ENCODE measurements at regions not wholly inside any gene's neighbourhood (a gene's known extent, or its start where the extent isn't known, plus 50 kb on each side); places are given as distances from the start of the nearest gene placed in this dataset.
"Not testable (repeated sequence)": the region's sequence is repeated elsewhere in the genome, so short reads cannot be mapped to it uniquely, and the experiment has no call there.

GRCh38 chr16:86272744-86273143, 237.6 kb upstream of the FOXF1 start:
- DNase-seq (ENCODE audit: insufficient read length, low spot score) (no peak), FAIRE-seq (no peak)
- TF ChIP-seq TAF1 (IDR thresholded peaks at IDR 0.05; ENCODE audit: low read depth, low read length) (no peak), PAX5 (IDR thresholded peaks at IDR 0.05; ENCODE audit: insufficient read depth, low read length, severe bottlenecking) (no peak), POLR2A (IDR thresholded peaks at IDR 0.05; ENCODE audit: low read depth, low read length) (no peak), POLR2AphosphoS5 (IDR thresholded peaks at IDR 0.05; ENCODE audit: low read depth, low read length) (no peak), POU2F2 (IDR thresholded peaks at IDR 0.05; ENCODE audit: low read depth, low read length) (no peak), SPI1 (IDR thresholded peaks at IDR 0.05; ENCODE audit: low read depth, low read length) (no peak)

GRCh38 chr16:86277221-86277620, 233.1 kb upstream of the FOXF1 start:
- no peak for DNase-seq (ENCODE audit: insufficient read length, low spot score)
- no peak for FAIRE-seq
- no peak for TF ChIP-seq POLR2A (IDR thresholded peaks at IDR 0.05; ENCODE audit: low read depth, low read length)
- TF ChIP-seq POLR2AphosphoS5 (IDR thresholded peaks at IDR 0.05; ENCODE audit: low read depth, low read length): no peak
- TF ChIP-seq POU2F2 (IDR thresholded peaks at IDR 0.05; ENCODE audit: low read depth, low read length): no peak
- TF ChIP-seq SPI1 (IDR thresholded peaks at IDR 0.05; ENCODE audit: low read depth, low read length): no peak
- TF ChIP-seq PAX5 (IDR thresholded peaks at IDR 0.05; ENCODE audit: insufficient read depth, low read length, severe bottlenecking): no peak
- TF ChIP-seq TAF1 (IDR thresholded peaks at IDR 0.05; ENCODE audit: low read depth, low read length): no peak

- DNase-seq (ENCODE audit: insufficient read length, low spot score); FAIRE-seq: not testable (repeated sequence)
Observed at GRCh38 chr16:86277859-86278258, 232.5 kb upstream of the FOXF1 start.

DNA sequence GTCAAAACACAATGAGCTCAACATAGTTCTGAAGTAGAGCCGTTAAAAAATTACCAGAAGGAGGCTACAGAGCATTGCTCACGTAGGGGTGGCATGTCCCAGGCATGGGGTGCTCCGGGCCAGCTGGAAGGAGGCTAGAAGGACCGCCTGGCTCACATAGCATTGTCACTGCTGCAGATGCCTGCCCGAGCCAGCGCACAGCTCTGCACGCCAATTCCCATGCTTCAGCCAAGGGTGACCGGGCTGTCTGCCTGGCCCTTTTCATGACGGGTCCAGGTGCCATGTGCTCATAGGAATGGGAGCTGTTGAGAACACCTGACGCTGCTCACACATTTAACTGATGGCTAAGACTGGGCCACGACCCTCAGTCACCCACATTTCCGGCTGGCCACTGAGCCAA, 228.9 kb upstream of the FOXF1 start:
- FAIRE-seq (no peak), DNase-seq (ENCODE audit: insufficient read length, low spot score) (no peak)
- TF ChIP-seq POLR2A (IDR thresholded peaks at IDR 0.05; ENCODE audit: low read depth, low read length) (no peak), POU2F2 (IDR thresholded peaks at IDR 0.05; ENCODE audit: low read depth, low read length) (no peak), POLR2AphosphoS5 (IDR thresholded peaks at IDR 0.05; ENCODE audit: low read depth, low read length) (no peak), SPI1 (IDR thresholded peaks at IDR 0.05; ENCODE audit: low read depth, low read length) (no peak), TAF1 (IDR thresholded peaks at IDR 0.05; ENCODE audit: low read depth, low read length) (no peak), PAX5 (IDR thresholded peaks at IDR 0.05; ENCODE audit: insufficient read depth, low read length, severe bottlenecking) (no peak)

GRCh38 chr16:86283944-86284343, 226.4 kb upstream of the FOXF1 start:
- TF ChIP-seq PAX5 (IDR thresholded peaks at IDR 0.05; ENCODE audit: insufficient read depth, low read length, severe bottlenecking) (no peak), POLR2AphosphoS5 (IDR thresholded peaks at IDR 0.05; ENCODE audit: low read depth, low read length) (no peak), TAF1 (IDR thresholded peaks at IDR 0.05; ENCODE audit: low read depth, low read length) (no peak), POLR2A (IDR thresholded peaks at IDR 0.05; ENCODE audit: low read depth, low read length) (no peak), POU2F2 (IDR thresholded peaks at IDR 0.05; ENCODE audit: low read depth, low read length) (no peak), SPI1 (IDR thresholded peaks at IDR 0.05; ENCODE audit: low read depth, low read length) (no peak)
- DNase-seq (ENCODE audit: insufficient read length, low spot score): no peak
- FAIRE-seq: no peak

DNA sequence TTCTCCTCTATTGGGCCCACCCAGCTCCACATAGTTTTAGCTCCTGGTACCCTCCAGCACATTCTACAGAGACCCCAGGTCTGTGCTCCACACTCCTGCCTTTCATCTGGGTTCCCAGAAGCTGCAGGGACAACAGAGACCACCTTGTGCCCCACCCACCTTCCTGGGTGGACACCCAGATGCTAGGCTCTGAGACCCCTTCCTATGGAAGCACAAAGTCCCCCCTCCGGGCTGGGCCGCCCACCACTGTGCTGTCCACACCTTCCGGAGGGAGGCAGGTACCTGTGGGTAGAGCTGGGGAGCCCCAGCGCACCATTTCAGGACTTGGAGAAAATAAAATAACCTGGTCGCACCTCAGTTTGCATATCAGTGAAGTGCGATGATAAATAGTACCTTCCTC, 224.9 kb upstream of the FOXF1 start:
- FAIRE-seq (no peak), DNase-seq (ENCODE audit: insufficient read length, low spot score) (no peak)
- TF ChIP-seq POLR2AphosphoS5 (IDR thresholded peaks at IDR 0.05; ENCODE audit: low read depth, low read length): no peak
- TF ChIP-seq PAX5 (IDR thresholded peaks at IDR 0.05; ENCODE audit: insufficient read depth, low read length, severe bottlenecking): no peak
- no peak for TF ChIP-seq SPI1 (IDR thresholded peaks at IDR 0.05; ENCODE audit: low read depth, low read length)
- TF ChIP-seq TAF1 (IDR thresholded peaks at IDR 0.05; ENCODE audit: low read depth, low read length): no peak
- TF ChIP-seq POU2F2 (IDR thresholded peaks at IDR 0.05; ENCODE audit: low read depth, low read length): no peak
- no peak for TF ChIP-seq POLR2A (IDR thresholded peaks at IDR 0.05; ENCODE audit: low read depth, low read length)

GRCh38 chr16:86285938-86286921, 224.1 kb upstream of the FOXF1 start:
- TF ChIP-seq POU2F2 (IDR thresholded peaks at IDR 0.05; ENCODE audit: low read depth, low read length): no peak
- TF ChIP-seq PAX5 (IDR thresholded peaks at IDR 0.05; ENCODE audit: insufficient read depth, low read length, severe bottlenecking): no peak
- TF ChIP-seq POLR2AphosphoS5 (IDR thresholded peaks at IDR 0.05; ENCODE audit: low read depth, low read length): no peak
- FAIRE-seq (no peak), DNase-seq (ENCODE audit: insufficient read length, low spot score) (no peak)

DNA sequence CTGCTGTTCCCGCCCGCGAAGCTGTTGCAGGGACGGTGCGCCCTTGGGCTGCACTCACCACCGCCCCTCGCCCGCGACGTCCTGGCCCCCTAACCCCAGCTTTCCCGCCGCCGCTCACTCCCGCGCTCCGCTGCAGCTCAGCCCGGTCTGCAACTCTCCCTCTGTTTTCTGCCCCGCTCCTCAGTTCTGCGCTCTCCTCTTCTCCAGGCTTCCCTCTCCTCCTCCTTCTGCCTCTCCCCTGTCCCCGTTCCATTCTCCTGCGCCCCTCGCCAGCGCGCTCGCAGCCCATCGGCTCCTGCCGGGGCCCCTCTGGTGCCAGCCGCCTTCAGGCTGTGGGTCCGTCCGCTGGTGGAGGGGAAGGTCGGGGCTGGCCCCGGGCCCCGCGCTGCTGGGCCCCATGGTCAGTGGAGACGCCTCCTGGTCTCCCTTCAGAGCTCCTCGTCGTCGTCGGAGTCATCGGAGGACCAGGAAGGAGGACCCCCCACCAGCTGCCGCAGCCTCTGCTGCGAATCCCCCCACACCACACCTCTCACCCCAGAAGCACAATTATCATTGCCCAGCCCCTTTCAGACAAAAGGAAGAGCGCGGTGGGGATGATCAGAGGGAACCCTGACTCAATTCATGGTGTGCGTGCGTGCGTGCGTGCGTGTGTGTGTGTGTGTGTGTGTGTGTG, 223.2 kb upstream of the FOXF1 start:
- TF ChIP-seq TAF1 (IDR thresholded peaks at IDR 0.05; ENCODE audit: low read depth, low read length): no peak
- no peak for TF ChIP-seq PAX5 (IDR thresholded peaks at IDR 0.05; ENCODE audit: insufficient read depth, low read length, severe bottlenecking)
- no peak for TF ChIP-seq SPI1 (IDR thresholded peaks at IDR 0.05; ENCODE audit: low read depth, low read length)
- no peak for TF ChIP-seq POLR2A (IDR thresholded peaks at IDR 0.05; ENCODE audit: low read depth, low read length)
- no peak for TF ChIP-seq POLR2AphosphoS5 (IDR thresholded peaks at IDR 0.05; ENCODE audit: low read depth, low read length)
- no peak for TF ChIP-seq POU2F2 (IDR thresholded peaks at IDR 0.05; ENCODE audit: low read depth, low read length)
- FAIRE-seq (no peak), DNase-seq (ENCODE audit: insufficient read length, low spot score) (no peak)

DNA sequence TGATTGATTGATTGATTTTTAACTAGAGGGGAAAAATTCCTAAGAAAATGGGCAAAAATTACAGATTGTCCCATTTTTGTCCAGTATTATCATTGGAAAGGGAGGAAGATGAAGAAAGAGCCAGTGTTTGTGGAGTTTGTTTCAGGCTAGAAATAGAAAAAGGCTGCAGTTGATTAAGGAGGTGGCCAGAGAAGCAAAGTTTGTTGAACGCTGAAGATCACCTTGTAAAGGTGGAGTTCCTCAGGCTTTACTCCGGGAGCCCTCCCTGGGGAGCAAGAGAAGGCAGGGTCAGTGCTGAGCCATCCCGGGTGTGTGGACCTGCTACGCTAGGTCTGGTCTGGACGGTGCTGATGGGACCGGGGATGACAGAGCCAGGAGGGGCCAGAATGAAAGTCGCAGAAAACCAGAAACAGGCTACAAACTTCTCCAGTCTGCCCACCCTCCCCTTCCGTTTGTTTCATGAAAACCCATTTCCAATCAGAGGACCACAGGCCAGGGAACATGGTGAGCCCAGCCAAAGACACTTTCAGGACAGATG, 222.6 kb upstream of the FOXF1 start:
- FAIRE-seq: no peak
- no peak for DNase-seq (ENCODE audit: insufficient read length, low spot score)
- TF ChIP-seq PAX5 (IDR thresholded peaks at IDR 0.05; ENCODE audit: insufficient read depth, low read length, severe bottlenecking): no peak
- TF ChIP-seq TAF1 (IDR thresholded peaks at IDR 0.05; ENCODE audit: low read depth, low read length): no peak
- TF ChIP-seq POLR2AphosphoS5 (IDR thresholded peaks at IDR 0.05; ENCODE audit: low read depth, low read length): no peak
- no peak for TF ChIP-seq POLR2A (IDR thresholded peaks at IDR 0.05; ENCODE audit: low read depth, low read length)
- no peak for TF ChIP-seq SPI1 (IDR thresholded peaks at IDR 0.05; ENCODE audit: low read depth, low read length)
- no peak for TF ChIP-seq POU2F2 (IDR thresholded peaks at IDR 0.05; ENCODE audit: low read depth, low read length)
